ENCODE measurements at regions not wholly inside any gene's neighbourhood (a gene's known extent, or its start where the extent isn't known, plus 50 kb on each side); places are given as distances from the start of the nearest gene placed in this dataset.

GRCh38 chr6:48412656-48413055, 301.7 kb upstream of the PTCHD4 start:
- TF ChIP-seq CTCF (IDR thresholded peaks at IDR 0.05) (no peak), POLR2A (IDR thresholded peaks at IDR 0.05) (no peak)
